Uterus (tissue), 2 donors: ENCODE measurements at regions not wholly inside any gene's neighbourhood (a gene's known extent, or its start where the extent isn't known, plus 50 kb on each side); places are given as distances from the start of the nearest gene placed in this dataset.

Experiments used
- CTCF ChIP-seq, 4 experiments: fragments of 200-600 bp in 2 of 4; fragments of 450-650 bp in 2 of 4; sonication (generic) in 2 of 4; IDR thresholded peaks; one replicate each; pipeline ENCODE4 v1.5.1; 2016 to 2019; ENCODE audit warnings: antibody characterized with exemption in 4 of 4, mild to moderate bottlenecking in 2 of 4, moderate library complexity in 1 of 4
- POLR2A ChIP-seq, 2 donors: fragments of 450-650 bp; IDR thresholded peaks; one replicate each; pipeline ENCODE4 v1.6.1; 2016; ENCODE audit warnings: antibody characterized with exemption in 2 of 2, mild to moderate bottlenecking in 1 of 2, moderate library complexity in 1 of 2

DNA sequence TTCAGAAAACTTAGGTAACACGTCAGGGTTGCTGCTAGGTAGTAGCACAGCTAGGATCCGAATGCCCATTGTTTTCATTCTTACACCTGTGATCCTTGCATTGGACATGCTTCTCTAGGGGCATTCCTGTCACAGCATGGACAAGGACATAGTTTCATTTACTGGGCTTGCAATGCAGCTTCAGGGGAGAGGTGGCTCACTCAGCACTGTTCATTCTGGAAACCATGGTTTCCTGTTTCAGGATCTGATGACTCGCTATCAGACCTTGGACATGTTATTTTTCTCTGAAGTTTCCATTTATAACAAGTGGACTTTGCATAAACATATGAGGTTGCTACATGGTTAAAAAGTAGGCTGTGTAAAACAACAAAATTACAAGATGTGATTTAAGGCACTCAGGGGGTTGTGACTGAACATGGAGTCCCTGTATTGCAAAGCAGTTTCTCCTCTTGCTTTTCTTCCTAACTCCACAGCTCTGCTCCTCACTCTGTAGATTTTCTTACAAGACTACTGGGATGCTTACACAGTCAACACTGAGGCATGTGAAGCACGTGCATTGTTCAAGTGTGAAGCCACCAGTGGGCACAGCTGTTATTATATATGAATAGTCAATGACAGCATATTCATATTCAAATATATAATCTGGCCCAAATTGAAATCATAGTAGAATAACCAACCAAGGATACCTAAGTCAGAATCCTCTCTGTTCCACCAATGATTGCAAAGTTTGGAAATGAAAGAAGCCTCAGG is 66.1 kb upstream of the STK32A start:
- TF ChIP-seq POLR2A (IDR thresholded peaks at IDR 0.05) (no peak), CTCF (IDR thresholded peaks at IDR 0.05) (no peak)
